ENCODE measurements at regions not wholly inside any gene's neighbourhood (a gene's known extent, or its start where the extent isn't known, plus 50 kb on each side); places are given as distances from the start of the nearest gene placed in this dataset.
A peak's percentile ranks its signal among the peaks of the same experiment; 100 is the strongest.

DNA sequence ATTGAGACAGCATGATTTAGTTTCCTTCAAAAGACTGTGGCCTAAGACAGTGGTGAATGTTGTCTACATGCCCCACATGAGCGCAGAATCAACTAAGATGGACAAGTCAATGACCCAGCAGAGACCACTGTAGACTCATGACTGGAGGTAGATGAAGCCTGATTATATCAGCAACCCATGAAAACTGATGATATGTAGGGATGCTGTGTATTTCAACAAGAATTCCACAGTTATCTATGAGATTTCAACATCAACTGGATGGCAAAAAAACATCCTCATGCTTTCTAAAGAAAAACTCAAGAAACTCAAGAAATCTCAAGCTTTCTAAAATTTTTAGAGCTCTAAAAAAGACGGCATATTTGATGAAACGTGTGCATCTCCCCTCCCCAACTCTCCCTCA is 413.9 kb upstream of the LYPLAL1 start:
- in situ Hi-C loops (cut with HindIII; ENCODE audit: low sequenced_read_pairs) = no loop called here
- DNase-seq (ENCODE audit: low read depth, low spot score) = no peak
- TF ChIP-seq, protein P1, sequence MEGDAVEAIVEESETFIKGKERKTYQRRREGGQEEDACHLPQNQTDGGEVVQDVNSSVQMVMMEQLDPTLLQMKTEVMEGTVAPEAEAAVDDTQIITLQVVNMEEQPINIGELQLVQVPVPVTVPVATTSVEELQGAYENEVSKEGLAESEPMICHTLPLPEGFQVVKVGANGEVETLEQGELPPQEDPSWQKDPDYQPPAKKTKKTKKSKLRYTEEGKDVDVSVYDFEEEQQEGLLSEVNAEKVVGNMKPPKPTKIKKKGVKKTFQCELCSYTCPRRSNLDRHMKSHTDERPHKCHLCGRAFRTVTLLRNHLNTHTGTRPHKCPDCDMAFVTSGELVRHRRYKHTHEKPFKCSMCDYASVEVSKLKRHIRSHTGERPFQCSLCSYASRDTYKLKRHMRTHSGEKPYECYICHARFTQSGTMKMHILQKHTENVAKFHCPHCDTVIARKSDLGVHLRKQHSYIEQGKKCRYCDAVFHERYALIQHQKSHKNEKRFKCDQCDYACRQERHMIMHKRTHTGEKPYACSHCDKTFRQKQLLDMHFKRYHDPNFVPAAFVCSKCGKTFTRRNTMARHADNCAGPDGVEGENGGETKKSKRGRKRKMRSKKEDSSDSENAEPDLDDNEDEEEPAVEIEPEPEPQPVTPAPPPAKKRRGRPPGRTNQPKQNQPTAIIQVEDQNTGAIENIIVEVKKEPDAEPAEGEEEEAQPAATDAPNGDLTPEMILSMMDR (IDR thresholded peaks at IDR 0.05; ENCODE audit: low read depth, low read length) = no peak
- no peak overlapping the region for H3K4me3 ChIP-seq (ENCODE audit: low read depth, low read length)

DNA sequence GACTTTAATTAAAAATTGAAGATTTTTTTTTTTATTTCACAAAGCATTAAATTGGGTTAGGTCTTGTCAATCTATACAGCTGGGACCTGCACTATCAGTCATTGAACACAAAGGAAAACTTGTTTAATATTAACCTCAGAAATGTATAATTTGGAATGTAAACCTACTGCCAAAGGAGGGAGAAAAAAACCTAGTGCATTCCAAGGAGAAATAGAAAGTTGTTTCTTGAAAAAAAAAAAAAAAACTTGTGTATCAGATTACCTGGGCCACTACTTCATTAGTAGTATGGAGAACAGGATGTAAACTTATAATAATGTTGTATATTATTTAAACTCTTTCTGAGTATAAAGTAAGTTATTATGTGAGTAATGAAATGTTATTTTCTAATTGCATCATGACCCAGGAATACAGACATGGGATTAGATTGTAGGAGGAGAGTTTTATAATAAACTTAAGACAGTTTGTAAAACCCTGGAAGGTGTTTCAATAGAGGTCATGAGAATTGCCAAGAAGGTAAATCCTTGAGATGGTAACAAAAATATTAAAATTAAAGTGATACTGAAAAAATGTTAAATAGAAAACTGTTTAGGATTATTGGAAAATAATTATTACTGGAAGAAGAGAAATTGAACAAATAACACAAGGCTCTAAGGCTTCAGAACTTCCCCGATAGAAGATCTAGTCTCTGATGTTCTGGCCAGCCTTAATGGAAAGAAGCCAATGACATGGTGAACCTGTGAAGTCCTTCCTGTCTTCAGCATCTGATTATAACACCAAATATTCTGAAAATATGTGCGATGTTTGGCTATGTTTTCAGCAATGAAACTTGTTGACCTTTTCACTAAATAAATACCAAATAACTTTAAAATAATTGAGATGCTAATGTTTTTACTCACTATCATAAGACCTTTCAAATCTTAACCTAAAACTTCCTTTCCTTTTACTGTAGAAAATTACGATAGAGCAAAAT is 412.8 kb upstream of the LYPLAL1 start:
- TF ChIP-seq, protein P1 (IDR thresholded peaks at IDR 0.05; ENCODE audit: low read depth, low read length) = no peak
- in situ Hi-C loops (cut with HindIII; ENCODE audit: low sequenced_read_pairs) = no loop called here
- H3K4me3 ChIP-seq (ENCODE audit: low read depth, low read length) = no peak overlapping the region
- DNase-seq (ENCODE audit: low read depth, low spot score) = peak; percentile 24

DNA sequence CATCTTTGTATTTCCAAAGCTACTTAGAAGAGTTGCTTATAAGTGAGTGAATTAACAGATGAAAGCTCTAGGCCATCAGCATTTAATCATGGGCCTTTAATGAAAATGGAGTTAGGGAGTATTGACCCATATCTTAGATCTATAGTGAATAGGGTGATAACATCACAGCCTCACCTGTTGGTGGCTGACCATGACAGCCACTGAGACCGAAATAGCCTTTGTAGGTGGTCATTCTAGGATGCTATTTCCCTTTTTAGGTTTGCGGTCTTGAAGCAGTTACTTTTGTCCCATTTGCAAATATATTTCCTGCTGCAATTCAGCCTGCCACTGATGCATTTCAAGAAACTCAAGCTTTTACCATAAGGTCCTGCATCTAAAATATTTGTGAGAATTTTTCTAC is 410.1 kb upstream of the LYPLAL1 start:
- TF ChIP-seq, protein P1 (IDR thresholded peaks at IDR 0.05; ENCODE audit: low read depth, low read length) = no peak
- in situ Hi-C loops (cut with HindIII; ENCODE audit: low sequenced_read_pairs) = no loop called here
- DNase-seq (ENCODE audit: low read depth, low spot score) = no peak
- no peak overlapping the region for H3K4me3 ChIP-seq (ENCODE audit: low read depth, low read length)

DNA sequence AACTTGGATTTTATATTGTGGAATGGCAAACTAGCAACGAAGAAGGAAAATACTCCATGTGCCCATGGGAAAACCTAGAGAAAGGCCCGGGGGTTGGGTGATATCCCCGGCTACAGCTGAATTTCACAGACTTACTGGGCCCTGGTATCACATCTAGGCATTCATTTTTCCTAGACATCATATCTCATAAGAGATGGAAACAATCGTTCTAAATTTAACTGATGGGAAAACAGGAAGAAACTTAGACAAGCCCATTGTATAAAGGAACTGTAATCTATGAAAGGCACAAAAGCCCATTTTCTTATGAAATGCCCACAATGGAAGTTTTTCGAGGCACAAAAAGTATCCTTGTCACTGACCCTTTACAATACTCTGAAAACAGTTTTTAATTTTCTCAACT is 407.9 kb upstream of the LYPLAL1 start:
- DNase-seq (ENCODE audit: low read depth, low spot score) = no peak
- in situ Hi-C loops (cut with HindIII; ENCODE audit: low sequenced_read_pairs) = no loop called here
- TF ChIP-seq, protein P1 (IDR thresholded peaks at IDR 0.05; ENCODE audit: low read depth, low read length) = no peak
- H3K4me3 ChIP-seq (ENCODE audit: low read depth, low read length) = no peak overlapping the region

DNA sequence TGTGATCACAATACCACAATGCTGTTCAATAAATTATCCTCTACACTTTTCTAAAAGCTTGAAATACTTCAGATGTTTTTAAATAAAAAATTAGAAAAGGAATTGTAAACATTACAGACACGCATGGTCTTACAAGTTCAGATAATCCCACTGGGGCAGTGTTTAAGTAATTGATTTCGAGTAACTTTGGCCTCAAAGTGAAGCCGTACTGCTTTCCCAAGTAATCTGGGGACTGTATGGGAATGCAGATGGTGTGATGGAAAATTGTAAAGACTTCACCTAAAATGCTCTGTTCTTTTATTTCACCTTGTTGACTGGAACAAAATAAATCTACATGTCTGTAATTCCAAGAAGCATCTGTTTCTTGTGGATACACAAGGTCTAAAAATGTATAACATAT is 401.7 kb upstream of the LYPLAL1 start:
- TF ChIP-seq, protein P1 (IDR thresholded peaks at IDR 0.05; ENCODE audit: low read depth, low read length) = no peak
- in situ Hi-C loops (cut with HindIII; ENCODE audit: low sequenced_read_pairs) = no loop called here
- DNase-seq (ENCODE audit: low read depth, low spot score) = no peak
- H3K4me3 ChIP-seq (ENCODE audit: low read depth, low read length) = no peak overlapping the region

DNA sequence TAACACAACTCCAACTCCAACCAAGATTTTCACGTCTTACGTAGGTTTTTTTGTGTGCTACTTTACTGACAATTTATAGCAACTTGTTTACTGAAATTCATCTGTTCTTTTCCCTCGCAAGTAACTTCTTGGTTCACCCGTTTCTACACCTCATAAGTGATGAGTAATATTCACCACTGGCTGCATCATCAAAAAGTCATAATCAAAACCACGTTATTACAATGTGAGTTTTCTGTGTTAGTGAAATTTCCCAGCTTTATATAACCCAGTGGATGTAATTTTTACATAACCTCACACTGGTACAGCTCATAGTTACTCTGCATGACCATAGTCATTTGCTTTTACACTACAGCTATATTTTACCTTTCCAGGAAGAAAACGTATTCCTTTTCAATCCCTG is 401.1 kb upstream of the LYPLAL1 start:
- in situ Hi-C loops (cut with HindIII; ENCODE audit: low sequenced_read_pairs) = no loop called here
- TF ChIP-seq, protein P1 (IDR thresholded peaks at IDR 0.05; ENCODE audit: low read depth, low read length) = no peak
- peak; percentile 55 for DNase-seq (ENCODE audit: low read depth, low spot score)
- H3K4me3 ChIP-seq (ENCODE audit: low read depth, low read length) = no peak overlapping the region

All from astrocyte of the spinal cord (primary cell).